Testis (tissue), 2 donors: ENCODE measurements at regions not wholly inside any gene's neighbourhood (a gene's known extent, or its start where the extent isn't known, plus 50 kb on each side); places are given as distances from the start of the nearest gene placed in this dataset.

Source experiments
- DNase-seq: peaks from one replicate; pipeline ENCODE4 v3.0.0-alpha.2; 2019
- H3K27ac ChIP-seq, 2 donors: fragments of 200-600 bp; sonication (generic); one replicate each; pipeline ENCODE4 v1.5.1; 2019
- H3K27me3 ChIP-seq: fragments of 200-600 bp; sonication (generic); one replicate; pipeline ENCODE4 v1.5.1; 2019
- H3K36me3 ChIP-seq: fragments of 200-600 bp; sonication (generic); one replicate; pipeline ENCODE4 v1.5.1; 2017; ENCODE audit warnings: low read depth; ENCODE audit errors: missing control alignments
- H3K4me1 ChIP-seq: fragments of 200-600 bp; sonication (generic); one replicate; pipeline ENCODE4 v1.5.1; 2019
- H3K4me3 ChIP-seq, 2 donors: fragments of 200-600 bp; sonication (generic); one replicate each; pipeline ENCODE4 v1.5.1; 2017 to 2019
- H3K9me3 ChIP-seq: fragments of 200-600 bp; sonication (generic); one replicate; pipeline ENCODE4 v1.5.1; 2017
- CTCF ChIP-seq, 3 experiments: fragments of 450-650 bp in 2 of 3; fragments of 200-600 bp in 1 of 3; sonication (generic) in 1 of 3; IDR thresholded peaks; one replicate each; pipeline ENCODE4 v1.5.1; 2016 to 2019; ENCODE audit warnings: antibody characterized with exemption in 3 of 3, mild to moderate bottlenecking in 2 of 3, moderate library complexity in 1 of 3
- POLR2A ChIP-seq: fragments of 450-650 bp; IDR thresholded peaks from one replicate; pipeline ENCODE4 v1.6.1; 2017; ENCODE audit warnings: antibody characterized with exemption, mild to moderate bottlenecking, moderate library complexity
- WGBS, 2 donors: methylation state at CpG; one replicate each; pipeline ENCODE4 v1.1.5; 2018; 5-methylcytosine and 5-hydroxymethylcytosine counted together
- intact Hi-C: fragments of 100-400 bp; cut with DNase I; formaldehyde crosslinking; loops from one replicate; pipeline ENCODE4 v1.15.1; 2023; ENCODE audit warnings: low total_unique reads

GRCh38 chr9:14373706-14374105 is 59.8 kb upstream of the NFIB start:
- intact Hi-C loops, result no loop called here

GRCh38 chr9:14373336-14373666 is 59.4 kb upstream of the NFIB start:
- no peak overlapping the region for H3K27ac ChIP-seq
- H3K9me3 ChIP-seq, result no peaks in the 10 kb centered on the region
- H3K36me3 ChIP-seq, result no peaks in the 10 kb centered on the region
- intact Hi-C loops, result no loop called here
- DNase-seq, result no peak
- H3K27me3 ChIP-seq, result no peaks in the 10 kb centered on the region
- H3K4me1 ChIP-seq, result no peaks in the 10 kb centered on the region
- no peak overlapping the region for H3K4me3 ChIP-seq
- TF ChIP-seq CTCF (IDR thresholded peaks at IDR 0.05) (no peak), POLR2A (no peak)

More at GRCh38 chr9:14373706-14374105, 59.8 kb upstream of the NFIB start:
- WGBS, 2 donors, result 45 to 48% methylated on average over 4 of the region's 4 CpGs
- no peak overlapping the region for H3K4me3 ChIP-seq
- H3K27me3 ChIP-seq, result no peaks in the 10 kb centered on the region
- no peak overlapping the region for H3K27ac ChIP-seq
- H3K36me3 ChIP-seq, result no peaks in the 10 kb centered on the region
- TF ChIP-seq POLR2A (no peak), CTCF (IDR thresholded peaks at IDR 0.05) (no peak)
- DNase-seq, result no peak
- H3K9me3 ChIP-seq, result no peaks in the 10 kb centered on the region
- no peaks in the 10 kb centered on the region for H3K4me1 ChIP-seq

GRCh38 chr9:14372437-14373335 is 58.7 kb upstream of the NFIB start:
- Histone ChIP-seq H3K36me3 (no peaks in the 10 kb centered on the region), H3K27me3 (no peaks in the 10 kb centered on the region), H3K4me3 (no peak overlapping the region), H3K27ac (no peak overlapping the region), H3K4me1 (no peaks in the 10 kb centered on the region), H3K9me3 (no peaks in the 10 kb centered on the region)
- TF ChIP-seq POLR2A (no peak), CTCF (IDR thresholded peaks at IDR 0.05) (no peak)
- intact Hi-C loops, result no loop called here
- no peak for DNase-seq
- 31 to 38% methylated on average over 4 of the region's 4 CpGs for WGBS, 2 donors

GRCh38 chr9:14369011-14369410 is 55.1 kb upstream of the NFIB start:
- Histone ChIP-seq H3K36me3 (no peaks in the 10 kb centered on the region), H3K9me3 (no peaks in the 10 kb centered on the region), H3K27me3 (no peaks in the 10 kb centered on the region), H3K4me1 (no peaks in the 10 kb centered on the region), H3K27ac (no peak overlapping the region), H3K4me3 (no peak overlapping the region)
- TF ChIP-seq CTCF (IDR thresholded peaks at IDR 0.05) (no peak), POLR2A (no peak)
- intact Hi-C loops, result no loop called here
- no peak for DNase-seq
- 92 to 94% methylated on average over 6 of the region's 6 CpGs for WGBS, 2 donors

GRCh38 chr9:14366076-14366475 is 52.1 kb upstream of the NFIB start:
- Histone ChIP-seq H3K27ac (no peak overlapping the region), H3K36me3 (no peaks in the 10 kb centered on the region), H3K27me3 (no peaks in the 10 kb centered on the region), H3K4me3 (no peak overlapping the region), H3K4me1 (no peaks in the 10 kb centered on the region), H3K9me3 (no peaks in the 10 kb centered on the region)
- TF ChIP-seq CTCF (IDR thresholded peaks at IDR 0.05), result no peak
- intact Hi-C loops, result no loop called here
- DNase-seq, result no peak
- WGBS, 2 donors, result 88 to 89% methylated on average over 10 of the region's 10 CpGs
